GM23338 (cell line): ENCODE measurements at regions not wholly inside any gene's neighbourhood (a gene's known extent, or its start where the extent isn't known, plus 50 kb on each side); places are given as distances from the start of the nearest gene placed in this dataset.

Source experiments
- ATAC-seq: fragments of 200-7000 bp; cut with Tn5 transposase; 3 replicates; pipeline ENCODE4 v1.9.1; 2020
- DNase-seq: peaks from one replicate; pipeline ENCODE4 v3.0.0-alpha.2; 2015; ENCODE audit warnings: low spot score
- H2AFZ ChIP-seq: fragments of 200-600 bp; sonication (generic); 2 replicates; pipeline ENCODE4 v1.8.0; 2016; ENCODE audit warnings: antibody characterized with exemption, mild to moderate bottlenecking, moderate library complexity
- H3F3A ChIP-seq: fragments of 200-600 bp; sonication (generic); replicated peaks from 2 replicates; pipeline ENCODE4 v1.8.0; 2017; ENCODE audit warnings: antibody characterized with exemption, mixed run types, low read depth
- H3K27ac ChIP-seq: fragments of 200-600 bp; sonication (generic); 2 replicates; pipeline ENCODE4 v1.6.1; 2016; ENCODE audit warnings: low read depth
- H3K27me3 ChIP-seq: fragments of 200-600 bp; sonication (generic); 2 replicates; pipeline ENCODE4 v1.8.0; 2016; ENCODE audit warnings: mild to moderate bottlenecking, mixed run types, moderate library complexity; ENCODE audit not compliant: insufficient read depth
- H3K36me3 ChIP-seq: fragments of 200-600 bp; sonication (generic); 2 replicates; pipeline ENCODE4 v1.8.0; 2016; ENCODE audit warnings: mild to moderate bottlenecking; ENCODE audit not compliant: insufficient read depth
- H3K4me1 ChIP-seq: fragments of 200-600 bp; sonication (generic); 2 replicates; pipeline ENCODE4 v1.8.0; 2016; ENCODE audit warnings: mild to moderate bottlenecking, moderate library complexity; ENCODE audit not compliant: insufficient read depth
- H3K4me2 ChIP-seq: fragments of 200-600 bp; sonication (generic); 2 replicates; pipeline ENCODE4 v1.7.1; 2017; ENCODE audit warnings: mixed run types
- H3K4me3 ChIP-seq: fragments of 200-600 bp; sonication (generic); 2 replicates; pipeline ENCODE4 v1.6.1; 2016; ENCODE audit warnings: mixed run types
- H3K79me2 ChIP-seq: fragments of 200-600 bp; sonication (generic); replicated peaks from 2 replicates; pipeline ENCODE4 v1.8.0; 2017; ENCODE audit warnings: mild to moderate bottlenecking; ENCODE audit not compliant: insufficient read depth
- H3K9me2 ChIP-seq: fragments of 200-600 bp; sonication (generic); 2 replicates; pipeline ENCODE4 v1.8.0; 2017; ENCODE audit not compliant: insufficient read depth
- H4K20me1 ChIP-seq: fragments of 200-600 bp; sonication (generic); replicated peaks from 2 replicates; pipeline ENCODE4 v1.8.0; 2017; ENCODE audit warnings: mild to moderate bottlenecking; ENCODE audit not compliant: insufficient read depth
- H3K27ac Mint-ChIP-seq: 2 replicates; pipeline ENCODE4 v1.8.0; 2020; ENCODE audit warnings: inconsistent platforms, mild to moderate bottlenecking, moderate library complexity, mixed read lengths
- H3K27me3 Mint-ChIP-seq: 3 replicates; pipeline ENCODE4 v1.8.0; 2022; ENCODE audit warnings: low read depth, mild to moderate bottlenecking, moderate library complexity, mixed read lengths, inconsistent platforms; ENCODE audit not compliant: insufficient read depth, poor library complexity
- H3K36me3 Mint-ChIP-seq: 3 replicates; pipeline ENCODE4 v1.8.0; 2021; ENCODE audit warnings: low read depth, mild to moderate bottlenecking, inconsistent platforms, moderate library complexity, mixed read lengths
- H3K4me1 Mint-ChIP-seq: 3 replicates; pipeline ENCODE4 v1.8.0; 2020; ENCODE audit warnings: mild to moderate bottlenecking, inconsistent platforms, mixed read lengths
- H3K4me3 Mint-ChIP-seq: 3 replicates; pipeline ENCODE4 v1.8.0; 2021; ENCODE audit warnings: moderate library complexity, mild to moderate bottlenecking, inconsistent platforms, mixed read lengths
- H3K9me3 Mint-ChIP-seq: 3 replicates; pipeline ENCODE4 v1.8.0; 2020; ENCODE audit warnings: moderate library complexity, mild to moderate bottlenecking, inconsistent platforms, mixed read lengths
- CREB1 ChIP-seq: fragments of 250-450 bp; sonication (Bioruptor Pico); IDR thresholded peaks from 2 replicates; pipeline ENCODE4 v1.5.0; 2020; ENCODE audit warnings: low read depth, mild to moderate bottlenecking, moderate library complexity
- EZH2 ChIP-seq: fragments of 200-600 bp; sonication (generic); IDR thresholded peaks from one replicate; pipeline ENCODE4 v1.8.0; 2017; ENCODE audit warnings: antibody characterized with exemption, mild to moderate bottlenecking, low read depth; ENCODE audit not compliant: unreplicated experiment
- EZH2phosphoT487 ChIP-seq: fragments of 200-600 bp; sonication (generic); IDR thresholded peaks from one replicate; pipeline ENCODE4 v1.8.1; 2018; ENCODE audit warnings: antibody characterized with exemption; ENCODE audit not compliant: unreplicated experiment
- JUNB ChIP-seq: IDR thresholded peaks from one replicate; pipeline ENCODE4 v1.6.1; 2016; ENCODE audit warnings: antibody characterized with exemption; ENCODE audit not compliant: unreplicated experiment
- NANOG ChIP-seq: IDR thresholded peaks from 2 replicates; pipeline ENCODE4 v1.6.1; 2016; ENCODE audit warnings: antibody characterized with exemption, borderline replicate concordance
- POLR2AphosphoS5 ChIP-seq: IDR thresholded peaks from 2 replicates; pipeline ENCODE4 v1.6.1; 2016; ENCODE audit warnings: antibody characterized with exemption, low read depth
- STAT1 ChIP-seq: IDR thresholded peaks from one replicate; pipeline ENCODE4 v1.6.1; 2016; ENCODE audit warnings: antibody characterized with exemption; ENCODE audit not compliant: unreplicated experiment
- ZNF114 ChIP-seq: fragments of 250-450 bp; sonication (Bioruptor Pico); IDR thresholded peaks from 2 replicates; pipeline ENCODE4 v1.5.0; 2020; ENCODE audit warnings: mild to moderate bottlenecking, moderate library complexity
- ZNF331 ChIP-seq: fragments of 250-450 bp; sonication (Bioruptor Pico); IDR thresholded peaks from 2 replicates; pipeline ENCODE4 v1.5.0; 2020; ENCODE audit warnings: low read depth, mild to moderate bottlenecking, moderate library complexity
- TF ChIP-seq, protein P1 (sequence below), 2 experiments: fragments of 200-600 bp in 1 of 2; sonication (generic) in 1 of 2; conservative IDR thresholded peaks; 2 replicates each; pipeline versions ENCODE4 v1.5.1 to v1.6.1; 2016 to 2017; ENCODE audit warnings: antibody characterized with exemption in 2 of 2, low read depth in 2 of 2, mild to moderate bottlenecking in 2 of 2, moderate library complexity in 1 of 2
- TF ChIP-seq, protein P2 (sequence below): IDR thresholded peaks from 2 replicates; pipeline ENCODE4 v1.6.1; 2016; ENCODE audit warnings: antibody characterized with exemption

DNA sequence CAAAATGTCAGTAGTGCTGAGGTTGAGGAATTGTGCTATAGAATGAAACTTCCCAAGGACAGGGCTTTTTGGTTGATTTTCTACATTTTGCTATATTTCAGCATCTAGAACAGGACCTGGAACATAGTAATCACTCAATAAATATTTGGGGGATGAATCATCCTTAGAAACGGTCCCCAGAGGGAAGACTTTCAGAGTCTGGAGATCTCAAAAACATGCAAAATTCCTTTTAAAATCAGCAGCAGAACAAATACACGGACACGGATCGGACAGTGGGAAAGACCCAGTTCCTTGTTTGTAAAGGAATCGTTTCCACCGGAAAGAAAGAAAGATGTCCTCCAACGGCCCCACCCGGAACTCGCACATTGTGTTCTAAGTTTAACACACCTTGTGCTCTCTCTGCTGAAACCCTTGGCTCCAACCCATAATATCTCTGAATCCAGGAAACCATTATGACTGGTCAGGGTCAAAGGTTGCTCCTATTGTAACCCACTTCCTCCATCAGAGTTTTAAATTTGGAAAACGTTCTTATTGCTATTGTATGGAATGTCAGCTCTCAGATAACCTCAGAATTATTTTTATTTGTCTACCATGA lies 617.2 kb downstream of the MED13L start:
- H3K27me3 ChIP-seq: no peaks in the 10 kb centered on the region
- Mint-ChIP-seq H3K27ac (no peak overlapping the region), H3K36me3 (no peaks in the 10 kb centered on the region), H3K4me1 (no peaks in the 10 kb centered on the region), H3K4me3 (no peak overlapping the region), H3K27me3 (no peaks in the 10 kb centered on the region), H3K9me3 (no peaks in the 10 kb centered on the region)
- no peak overlapping the region for H3K27ac ChIP-seq
- DNase-seq: no peak
- no peaks in the 10 kb centered on the region for H3K36me3 ChIP-seq
- no peaks in the 10 kb centered on the region for H3K79me2 ChIP-seq
- no peak overlapping the region for H3K4me3 ChIP-seq
- no peak overlapping the region for H3K4me2 ChIP-seq
- ATAC-seq: no peak
- no peaks in the 10 kb centered on the region for H4K20me1 ChIP-seq
- no peak overlapping the region for H2AFZ ChIP-seq
- H3K9me2 ChIP-seq: peaks cover 4% of the 10 kb centered on the region; the same call in 1 of the 2 replicates
- no peaks in the 10 kb centered on the region for H3K4me1 ChIP-seq
- TF ChIP-seq, protein P1, sequence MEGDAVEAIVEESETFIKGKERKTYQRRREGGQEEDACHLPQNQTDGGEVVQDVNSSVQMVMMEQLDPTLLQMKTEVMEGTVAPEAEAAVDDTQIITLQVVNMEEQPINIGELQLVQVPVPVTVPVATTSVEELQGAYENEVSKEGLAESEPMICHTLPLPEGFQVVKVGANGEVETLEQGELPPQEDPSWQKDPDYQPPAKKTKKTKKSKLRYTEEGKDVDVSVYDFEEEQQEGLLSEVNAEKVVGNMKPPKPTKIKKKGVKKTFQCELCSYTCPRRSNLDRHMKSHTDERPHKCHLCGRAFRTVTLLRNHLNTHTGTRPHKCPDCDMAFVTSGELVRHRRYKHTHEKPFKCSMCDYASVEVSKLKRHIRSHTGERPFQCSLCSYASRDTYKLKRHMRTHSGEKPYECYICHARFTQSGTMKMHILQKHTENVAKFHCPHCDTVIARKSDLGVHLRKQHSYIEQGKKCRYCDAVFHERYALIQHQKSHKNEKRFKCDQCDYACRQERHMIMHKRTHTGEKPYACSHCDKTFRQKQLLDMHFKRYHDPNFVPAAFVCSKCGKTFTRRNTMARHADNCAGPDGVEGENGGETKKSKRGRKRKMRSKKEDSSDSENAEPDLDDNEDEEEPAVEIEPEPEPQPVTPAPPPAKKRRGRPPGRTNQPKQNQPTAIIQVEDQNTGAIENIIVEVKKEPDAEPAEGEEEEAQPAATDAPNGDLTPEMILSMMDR (conservative IDR thresholded peaks at IDR 0.05; ENCODE audit: low read depth in 2 of 2): no peak
- TF ChIP-seq EZH2 (no peak), ZNF331 (CRISPR knock-in tag) (no peak), STAT1 (no peak), ZNF114 (CRISPR knock-in tag) (no peak), POLR2AphosphoS5 (no peak)
- H3F3A ChIP-seq: no peaks in the 10 kb centered on the region

DNA sequence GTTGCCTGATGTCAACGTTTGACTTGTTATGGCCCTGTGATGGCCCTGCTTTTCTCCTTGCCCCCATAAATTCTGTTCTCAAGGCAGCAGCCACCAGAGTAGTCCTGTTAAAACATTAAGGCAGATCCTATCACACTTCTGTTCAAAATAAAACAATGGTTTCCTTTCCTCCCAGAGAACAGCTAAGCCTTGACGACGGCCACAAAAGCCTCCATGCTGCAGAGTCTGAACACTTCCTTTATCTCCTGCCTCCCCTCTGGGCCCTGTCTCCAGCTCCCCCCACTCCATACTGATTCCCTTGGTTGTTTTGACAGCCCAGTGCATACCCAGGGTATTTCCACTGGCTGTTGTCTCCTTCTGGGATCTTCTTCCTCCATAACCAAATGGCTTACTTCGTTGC lies 618.1 kb downstream of the MED13L start:
- Histone ChIP-seq H4K20me1 (no peaks in the 10 kb centered on the region), H3K79me2 (no peaks in the 10 kb centered on the region), H3K9me2 (peaks cover 4% of the 10 kb centered on the region; the same call in 1 of the 2 replicates), H3K27me3 (no peaks in the 10 kb centered on the region), H3K36me3 (no peaks in the 10 kb centered on the region), H3K4me2 (no peak overlapping the region), H2AFZ (no peak overlapping the region), H3K27ac (no peak overlapping the region), H3K4me1 (no peaks in the 10 kb centered on the region), H3K4me3 (no peak overlapping the region), H3F3A (no peaks in the 10 kb centered on the region)
- Mint-ChIP-seq H3K36me3 (no peaks in the 10 kb centered on the region), H3K4me1 (no peaks in the 10 kb centered on the region), H3K4me3 (no peak overlapping the region), H3K27me3 (no peaks in the 10 kb centered on the region), H3K27ac (no peak overlapping the region), H3K9me3 (no peaks in the 10 kb centered on the region)
- ATAC-seq (no peak), DNase-seq (no peak)
- no peak for TF ChIP-seq STAT1
- no peak for TF ChIP-seq ZNF114 (CRISPR knock-in tag)
- TF ChIP-seq CREB1: no peak
- TF ChIP-seq, protein P2, sequence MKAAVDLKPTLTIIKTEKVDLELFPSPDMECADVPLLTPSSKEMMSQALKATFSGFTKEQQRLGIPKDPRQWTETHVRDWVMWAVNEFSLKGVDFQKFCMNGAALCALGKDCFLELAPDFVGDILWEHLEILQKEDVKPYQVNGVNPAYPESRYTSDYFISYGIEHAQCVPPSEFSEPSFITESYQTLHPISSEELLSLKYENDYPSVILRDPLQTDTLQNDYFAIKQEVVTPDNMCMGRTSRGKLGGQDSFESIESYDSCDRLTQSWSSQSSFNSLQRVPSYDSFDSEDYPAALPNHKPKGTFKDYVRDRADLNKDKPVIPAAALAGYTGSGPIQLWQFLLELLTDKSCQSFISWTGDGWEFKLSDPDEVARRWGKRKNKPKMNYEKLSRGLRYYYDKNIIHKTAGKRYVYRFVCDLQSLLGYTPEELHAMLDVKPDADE: no peak
- TF ChIP-seq, protein P1 (conservative IDR thresholded peaks at IDR 0.05; ENCODE audit: low read depth in 2 of 2): no peak
- TF ChIP-seq JUNB: no peak
- TF ChIP-seq EZH2: no peak
- TF ChIP-seq POLR2AphosphoS5: no peak
- no peak for TF ChIP-seq NANOG
- TF ChIP-seq EZH2phosphoT487: no peak
